GM23338 (cell line): ENCODE measurements at regions not wholly inside any gene's neighbourhood (a gene's known extent, or its start where the extent isn't known, plus 50 kb on each side); places are given as distances from the start of the nearest gene placed in this dataset.

Experiments used
- ATAC-seq: fragments of 200-7000 bp; cut with Tn5 transposase; 3 replicates; pipeline ENCODE4 v1.9.1; 2020
- DNase-seq: peaks from one replicate; pipeline ENCODE4 v3.0.0-alpha.2; 2015; ENCODE audit warnings: low spot score
- H2AFZ ChIP-seq: fragments of 200-600 bp; sonication (generic); 2 replicates; pipeline ENCODE4 v1.8.0; 2016; ENCODE audit warnings: antibody characterized with exemption, mild to moderate bottlenecking, moderate library complexity
- H3F3A ChIP-seq: fragments of 200-600 bp; sonication (generic); replicated peaks from 2 replicates; pipeline ENCODE4 v1.8.0; 2017; ENCODE audit warnings: antibody characterized with exemption, mixed run types, low read depth
- H3K27ac ChIP-seq: fragments of 200-600 bp; sonication (generic); 2 replicates; pipeline ENCODE4 v1.6.1; 2016; ENCODE audit warnings: low read depth
- H3K27me3 ChIP-seq: fragments of 200-600 bp; sonication (generic); 2 replicates; pipeline ENCODE4 v1.8.0; 2016; ENCODE audit warnings: mild to moderate bottlenecking, mixed run types, moderate library complexity; ENCODE audit not compliant: insufficient read depth
- H3K36me3 ChIP-seq: fragments of 200-600 bp; sonication (generic); 2 replicates; pipeline ENCODE4 v1.8.0; 2016; ENCODE audit warnings: mild to moderate bottlenecking; ENCODE audit not compliant: insufficient read depth
- H3K4me1 ChIP-seq: fragments of 200-600 bp; sonication (generic); 2 replicates; pipeline ENCODE4 v1.8.0; 2016; ENCODE audit warnings: mild to moderate bottlenecking, moderate library complexity; ENCODE audit not compliant: insufficient read depth
- H3K4me2 ChIP-seq: fragments of 200-600 bp; sonication (generic); 2 replicates; pipeline ENCODE4 v1.7.1; 2017; ENCODE audit warnings: mixed run types
- H3K4me3 ChIP-seq: fragments of 200-600 bp; sonication (generic); 2 replicates; pipeline ENCODE4 v1.6.1; 2016; ENCODE audit warnings: mixed run types
- H3K79me2 ChIP-seq: fragments of 200-600 bp; sonication (generic); replicated peaks from 2 replicates; pipeline ENCODE4 v1.8.0; 2017; ENCODE audit warnings: mild to moderate bottlenecking; ENCODE audit not compliant: insufficient read depth
- H3K9me2 ChIP-seq: fragments of 200-600 bp; sonication (generic); 2 replicates; pipeline ENCODE4 v1.8.0; 2017; ENCODE audit not compliant: insufficient read depth
- H4K20me1 ChIP-seq: fragments of 200-600 bp; sonication (generic); replicated peaks from 2 replicates; pipeline ENCODE4 v1.8.0; 2017; ENCODE audit warnings: mild to moderate bottlenecking; ENCODE audit not compliant: insufficient read depth
- H3K27ac Mint-ChIP-seq: 2 replicates; pipeline ENCODE4 v1.8.0; 2020; ENCODE audit warnings: inconsistent platforms, mild to moderate bottlenecking, moderate library complexity, mixed read lengths
- H3K27me3 Mint-ChIP-seq: 3 replicates; pipeline ENCODE4 v1.8.0; 2022; ENCODE audit warnings: low read depth, mild to moderate bottlenecking, moderate library complexity, mixed read lengths, inconsistent platforms; ENCODE audit not compliant: insufficient read depth, poor library complexity
- H3K36me3 Mint-ChIP-seq: 3 replicates; pipeline ENCODE4 v1.8.0; 2021; ENCODE audit warnings: low read depth, mild to moderate bottlenecking, inconsistent platforms, moderate library complexity, mixed read lengths
- H3K4me1 Mint-ChIP-seq: 3 replicates; pipeline ENCODE4 v1.8.0; 2020; ENCODE audit warnings: mild to moderate bottlenecking, inconsistent platforms, mixed read lengths
- H3K4me3 Mint-ChIP-seq: 3 replicates; pipeline ENCODE4 v1.8.0; 2021; ENCODE audit warnings: moderate library complexity, mild to moderate bottlenecking, inconsistent platforms, mixed read lengths
- H3K9me3 Mint-ChIP-seq: 3 replicates; pipeline ENCODE4 v1.8.0; 2020; ENCODE audit warnings: moderate library complexity, mild to moderate bottlenecking, inconsistent platforms, mixed read lengths
- EZH2phosphoT487 ChIP-seq: fragments of 200-600 bp; sonication (generic); IDR thresholded peaks from one replicate; pipeline ENCODE4 v1.8.1; 2018; ENCODE audit warnings: antibody characterized with exemption; ENCODE audit not compliant: unreplicated experiment
- JUNB ChIP-seq: IDR thresholded peaks from one replicate; pipeline ENCODE4 v1.6.1; 2016; ENCODE audit warnings: antibody characterized with exemption; ENCODE audit not compliant: unreplicated experiment
- POLR2AphosphoS5 ChIP-seq: IDR thresholded peaks from 2 replicates; pipeline ENCODE4 v1.6.1; 2016; ENCODE audit warnings: antibody characterized with exemption, low read depth
- STAT1 ChIP-seq: IDR thresholded peaks from one replicate; pipeline ENCODE4 v1.6.1; 2016; ENCODE audit warnings: antibody characterized with exemption; ENCODE audit not compliant: unreplicated experiment
- ZNF114 ChIP-seq: fragments of 250-450 bp; sonication (Bioruptor Pico); IDR thresholded peaks from 2 replicates; pipeline ENCODE4 v1.5.0; 2020; ENCODE audit warnings: mild to moderate bottlenecking, moderate library complexity
- ZNF331 ChIP-seq: fragments of 250-450 bp; sonication (Bioruptor Pico); IDR thresholded peaks from 2 replicates; pipeline ENCODE4 v1.5.0; 2020; ENCODE audit warnings: low read depth, mild to moderate bottlenecking, moderate library complexity
- TF ChIP-seq, protein P1 (sequence below): IDR thresholded peaks from one replicate; pipeline ENCODE4 v1.6.1; 2018; ENCODE audit warnings: antibody characterized with exemption; ENCODE audit not compliant: unreplicated experiment
- TF ChIP-seq, protein P2 (sequence below), 2 experiments: fragments of 200-600 bp in 1 of 2; sonication (generic) in 1 of 2; conservative IDR thresholded peaks; 2 replicates each; pipeline versions ENCODE4 v1.5.1 to v1.6.1; 2016 to 2017; ENCODE audit warnings: antibody characterized with exemption in 2 of 2, low read depth in 2 of 2, mild to moderate bottlenecking in 2 of 2, moderate library complexity in 1 of 2
- TF ChIP-seq, protein P3 (sequence below): fragments of 250-450 bp; sonication (Bioruptor Pico); IDR thresholded peaks from 2 replicates; pipeline ENCODE4 v1.5.0; 2020; ENCODE audit warnings: mild to moderate bottlenecking, moderate library complexity

DNA sequence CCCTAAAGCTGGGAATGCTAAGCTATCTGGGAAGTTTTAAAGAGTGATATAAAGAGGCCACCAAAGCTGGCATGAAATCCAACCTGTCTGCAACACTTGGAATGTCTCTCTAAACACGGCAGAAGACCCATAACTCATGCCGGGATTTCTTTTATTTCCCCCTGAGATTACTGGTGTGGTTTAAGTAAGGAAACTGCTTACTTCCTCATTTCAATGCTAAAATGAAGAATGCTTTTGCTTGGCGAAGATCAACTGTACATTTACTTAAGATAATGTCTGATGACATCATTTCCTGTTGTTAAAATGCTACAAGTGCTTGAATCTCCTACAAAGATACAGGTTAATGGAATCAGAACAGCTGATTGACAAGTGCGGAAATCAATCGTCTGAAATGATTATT, 353.8 kb upstream of the SALL3 start (continued):
- TF ChIP-seq, protein P1, sequence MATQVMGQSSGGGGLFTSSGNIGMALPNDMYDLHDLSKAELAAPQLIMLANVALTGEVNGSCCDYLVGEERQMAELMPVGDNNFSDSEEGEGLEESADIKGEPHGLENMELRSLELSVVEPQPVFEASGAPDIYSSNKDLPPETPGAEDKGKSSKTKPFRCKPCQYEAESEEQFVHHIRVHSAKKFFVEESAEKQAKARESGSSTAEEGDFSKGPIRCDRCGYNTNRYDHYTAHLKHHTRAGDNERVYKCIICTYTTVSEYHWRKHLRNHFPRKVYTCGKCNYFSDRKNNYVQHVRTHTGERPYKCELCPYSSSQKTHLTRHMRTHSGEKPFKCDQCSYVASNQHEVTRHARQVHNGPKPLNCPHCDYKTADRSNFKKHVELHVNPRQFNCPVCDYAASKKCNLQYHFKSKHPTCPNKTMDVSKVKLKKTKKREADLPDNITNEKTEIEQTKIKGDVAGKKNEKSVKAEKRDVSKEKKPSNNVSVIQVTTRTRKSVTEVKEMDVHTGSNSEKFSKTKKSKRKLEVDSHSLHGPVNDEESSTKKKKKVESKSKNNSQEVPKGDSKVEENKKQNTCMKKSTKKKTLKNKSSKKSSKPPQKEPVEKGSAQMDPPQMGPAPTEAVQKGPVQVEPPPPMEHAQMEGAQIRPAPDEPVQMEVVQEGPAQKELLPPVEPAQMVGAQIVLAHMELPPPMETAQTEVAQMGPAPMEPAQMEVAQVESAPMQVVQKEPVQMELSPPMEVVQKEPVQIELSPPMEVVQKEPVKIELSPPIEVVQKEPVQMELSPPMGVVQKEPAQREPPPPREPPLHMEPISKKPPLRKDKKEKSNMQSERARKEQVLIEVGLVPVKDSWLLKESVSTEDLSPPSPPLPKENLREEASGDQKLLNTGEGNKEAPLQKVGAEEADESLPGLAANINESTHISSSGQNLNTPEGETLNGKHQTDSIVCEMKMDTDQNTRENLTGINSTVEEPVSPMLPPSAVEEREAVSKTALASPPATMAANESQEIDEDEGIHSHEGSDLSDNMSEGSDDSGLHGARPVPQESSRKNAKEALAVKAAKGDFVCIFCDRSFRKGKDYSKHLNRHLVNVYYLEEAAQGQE = no peak
- TF ChIP-seq, protein P2, sequence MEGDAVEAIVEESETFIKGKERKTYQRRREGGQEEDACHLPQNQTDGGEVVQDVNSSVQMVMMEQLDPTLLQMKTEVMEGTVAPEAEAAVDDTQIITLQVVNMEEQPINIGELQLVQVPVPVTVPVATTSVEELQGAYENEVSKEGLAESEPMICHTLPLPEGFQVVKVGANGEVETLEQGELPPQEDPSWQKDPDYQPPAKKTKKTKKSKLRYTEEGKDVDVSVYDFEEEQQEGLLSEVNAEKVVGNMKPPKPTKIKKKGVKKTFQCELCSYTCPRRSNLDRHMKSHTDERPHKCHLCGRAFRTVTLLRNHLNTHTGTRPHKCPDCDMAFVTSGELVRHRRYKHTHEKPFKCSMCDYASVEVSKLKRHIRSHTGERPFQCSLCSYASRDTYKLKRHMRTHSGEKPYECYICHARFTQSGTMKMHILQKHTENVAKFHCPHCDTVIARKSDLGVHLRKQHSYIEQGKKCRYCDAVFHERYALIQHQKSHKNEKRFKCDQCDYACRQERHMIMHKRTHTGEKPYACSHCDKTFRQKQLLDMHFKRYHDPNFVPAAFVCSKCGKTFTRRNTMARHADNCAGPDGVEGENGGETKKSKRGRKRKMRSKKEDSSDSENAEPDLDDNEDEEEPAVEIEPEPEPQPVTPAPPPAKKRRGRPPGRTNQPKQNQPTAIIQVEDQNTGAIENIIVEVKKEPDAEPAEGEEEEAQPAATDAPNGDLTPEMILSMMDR (conservative IDR thresholded peaks at IDR 0.05; ENCODE audit: low read depth in 2 of 2) = no peak
- TF ChIP-seq STAT1 = no peak

DNA sequence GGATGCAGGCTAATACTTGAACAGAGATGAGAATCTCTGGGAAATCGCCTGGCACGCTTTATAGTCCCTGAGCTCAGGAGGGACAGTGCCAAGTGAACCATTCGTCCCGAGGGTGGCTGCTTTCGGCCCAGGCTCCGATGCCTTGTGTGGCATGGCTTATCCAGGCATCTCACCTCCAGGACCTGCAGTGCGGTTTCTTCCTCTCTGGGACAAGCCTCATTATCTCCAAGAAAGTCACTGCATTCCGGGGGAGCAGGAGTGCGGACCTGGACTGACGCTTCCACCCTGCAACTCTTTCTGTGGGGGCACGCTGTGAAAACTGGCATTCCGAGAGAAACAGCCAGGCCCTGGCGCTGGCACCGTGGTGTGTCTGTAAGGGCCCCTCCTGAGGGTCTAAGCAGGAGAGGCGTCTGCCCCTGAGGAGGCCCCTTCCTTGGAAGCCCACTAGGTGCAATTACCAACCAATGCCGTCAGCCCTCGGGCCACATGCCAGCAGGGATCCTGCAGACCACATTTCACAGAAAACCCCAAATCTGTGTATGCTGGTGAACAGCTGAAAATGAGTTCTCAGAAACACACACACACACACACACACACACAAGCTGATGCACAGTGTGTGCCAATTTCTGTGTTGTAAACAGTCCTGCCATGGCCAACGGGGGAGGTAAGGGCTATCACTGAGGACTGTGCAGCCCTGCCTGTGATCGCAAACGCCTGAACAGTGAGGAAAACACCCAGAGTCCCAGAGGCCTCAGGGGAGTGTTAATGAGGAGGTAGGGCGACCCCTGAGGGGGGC, 351.9 kb upstream of the SALL3 start:
- no peak overlapping the region for H3K27ac Mint-ChIP-seq
- H3K4me3 Mint-ChIP-seq = no peak overlapping the region
- no peak overlapping the region for H2AFZ ChIP-seq
- peaks cover 32% of the 10 kb centered on the region for H3K36me3 Mint-ChIP-seq
- no peaks in the 10 kb centered on the region for H3K36me3 ChIP-seq
- H3K79me2 ChIP-seq = no peaks in the 10 kb centered on the region
- no peak overlapping the region for H3K4me2 ChIP-seq
- no peaks in the 10 kb centered on the region for H3K4me1 ChIP-seq
- no peaks in the 10 kb centered on the region for H3K27me3 ChIP-seq
- H3K9me3 Mint-ChIP-seq = peaks cover 100% of the 10 kb centered on the region
- no peaks in the 10 kb centered on the region for H4K20me1 ChIP-seq
- no peak overlapping the region for H3K4me3 ChIP-seq
- no peak overlapping the region for H3K27ac ChIP-seq
- no peaks in the 10 kb centered on the region for H3F3A ChIP-seq
- DNase-seq (no peak), ATAC-seq (no peak)
- H3K9me2 ChIP-seq = no peaks in the 10 kb centered on the region
- H3K4me1 Mint-ChIP-seq = no peaks in the 10 kb centered on the region
- H3K27me3 Mint-ChIP-seq = peaks cover 3% of the 10 kb centered on the region
- TF ChIP-seq, protein P3, sequence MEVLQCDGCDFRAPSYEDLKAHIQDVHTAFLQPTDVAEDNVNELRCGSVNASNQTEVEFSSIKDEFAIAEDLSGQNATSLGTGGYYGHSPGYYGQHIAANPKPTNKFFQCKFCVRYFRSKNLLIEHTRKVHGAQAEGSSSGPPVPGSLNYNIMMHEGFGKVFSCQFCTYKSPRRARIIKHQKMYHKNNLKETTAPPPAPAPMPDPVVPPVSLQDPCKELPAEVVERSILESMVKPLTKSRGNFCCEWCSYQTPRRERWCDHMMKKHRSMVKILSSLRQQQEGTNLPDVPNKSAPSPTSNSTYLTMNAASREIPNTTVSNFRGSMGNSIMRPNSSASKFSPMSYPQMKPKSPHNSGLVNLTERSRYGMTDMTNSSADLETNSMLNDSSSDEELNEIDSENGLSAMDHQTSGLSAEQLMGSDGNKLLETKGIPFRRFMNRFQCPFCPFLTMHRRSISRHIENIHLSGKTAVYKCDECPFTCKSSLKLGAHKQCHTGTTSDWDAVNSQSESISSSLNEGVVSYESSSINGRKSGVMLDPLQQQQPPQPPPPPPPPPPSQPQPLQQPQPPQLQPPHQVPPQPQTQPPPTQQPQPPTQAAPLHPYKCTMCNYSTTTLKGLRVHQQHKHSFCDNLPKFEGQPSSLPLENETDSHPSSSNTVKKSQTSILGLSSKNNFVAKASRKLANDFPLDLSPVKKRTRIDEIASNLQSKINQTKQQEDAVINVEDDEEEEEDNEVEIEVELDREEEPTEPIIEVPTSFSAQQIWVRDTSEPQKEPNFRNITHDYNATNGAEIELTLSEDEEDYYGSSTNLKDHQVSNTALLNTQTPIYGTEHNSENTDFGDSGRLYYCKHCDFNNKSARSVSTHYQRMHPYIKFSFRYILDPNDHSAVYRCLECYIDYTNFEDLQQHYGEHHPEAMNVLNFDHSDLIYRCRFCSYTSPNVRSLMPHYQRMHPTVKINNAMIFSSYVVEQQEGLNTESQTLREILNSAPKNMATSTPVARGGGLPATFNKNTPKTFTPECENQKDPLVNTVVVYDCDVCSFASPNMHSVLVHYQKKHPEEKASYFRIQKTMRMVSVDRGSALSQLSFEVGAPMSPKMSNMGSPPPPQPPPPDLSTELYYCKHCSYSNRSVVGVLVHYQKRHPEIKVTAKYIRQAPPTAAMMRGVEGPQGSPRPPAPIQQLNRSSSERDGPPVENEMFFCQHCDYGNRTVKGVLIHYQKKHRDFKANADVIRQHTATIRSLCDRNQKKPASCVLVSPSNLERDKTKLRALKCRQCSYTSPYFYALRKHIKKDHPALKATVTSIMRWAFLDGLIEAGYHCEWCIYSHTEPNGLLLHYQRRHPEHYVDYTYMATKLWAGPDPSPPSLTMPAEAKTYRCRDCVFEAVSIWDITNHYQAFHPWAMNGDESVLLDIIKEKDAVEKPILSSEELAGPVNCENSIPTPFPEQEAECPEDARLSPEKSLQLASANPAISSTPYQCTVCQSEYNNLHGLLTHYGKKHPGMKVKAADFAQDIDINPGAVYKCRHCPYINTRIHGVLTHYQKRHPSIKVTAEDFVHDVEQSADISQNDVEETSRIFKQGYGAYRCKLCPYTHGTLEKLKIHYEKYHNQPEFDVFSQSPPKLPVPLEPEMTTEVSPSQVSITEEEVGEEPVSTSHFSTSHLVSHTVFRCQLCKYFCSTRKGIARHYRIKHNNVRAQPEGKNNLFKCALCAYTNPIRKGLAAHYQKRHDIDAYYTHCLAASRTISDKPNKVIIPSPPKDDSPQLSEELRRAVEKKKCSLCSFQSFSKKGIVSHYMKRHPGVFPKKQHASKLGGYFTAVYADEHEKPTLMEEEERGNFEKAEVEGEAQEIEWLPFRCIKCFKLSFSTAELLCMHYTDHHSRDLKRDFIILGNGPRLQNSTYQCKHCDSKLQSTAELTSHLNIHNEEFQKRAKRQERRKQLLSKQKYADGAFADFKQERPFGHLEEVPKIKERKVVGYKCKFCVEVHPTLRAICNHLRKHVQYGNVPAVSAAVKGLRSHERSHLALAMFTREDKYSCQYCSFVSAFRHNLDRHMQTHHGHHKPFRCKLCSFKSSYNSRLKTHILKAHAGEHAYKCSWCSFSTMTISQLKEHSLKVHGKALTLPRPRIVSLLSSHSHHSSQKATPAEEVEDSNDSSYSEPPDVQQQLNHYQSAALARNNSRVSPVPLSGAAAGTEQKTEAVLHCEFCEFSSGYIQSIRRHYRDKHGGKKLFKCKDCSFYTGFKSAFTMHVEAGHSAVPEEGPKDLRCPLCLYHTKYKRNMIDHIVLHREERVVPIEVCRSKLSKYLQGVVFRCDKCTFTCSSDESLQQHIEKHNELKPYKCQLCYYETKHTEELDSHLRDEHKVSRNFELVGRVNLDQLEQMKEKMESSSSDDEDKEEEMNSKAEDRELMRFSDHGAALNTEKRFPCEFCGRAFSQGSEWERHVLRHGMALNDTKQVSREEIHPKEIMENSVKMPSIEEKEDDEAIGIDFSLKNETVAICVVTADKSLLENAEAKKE = no peak
- TF ChIP-seq, protein P2 (conservative IDR thresholded peaks at IDR 0.05; ENCODE audit: low read depth in 2 of 2) = no peak
- TF ChIP-seq JUNB (no peak), ZNF331 (CRISPR knock-in tag) (no peak), POLR2AphosphoS5 (no peak), ZNF114 (CRISPR knock-in tag) (no peak), EZH2phosphoT487 (no peak)
